OCI-LY3 (cell line): ENCODE measurements at regions not wholly inside any gene's neighbourhood (a gene's known extent, or its start where the extent isn't known, plus 50 kb on each side); places are given as distances from the start of the nearest gene placed in this dataset.

Experiments
- H2AFZ ChIP-seq: fragments of 200-600, 300-600 bp; shearing (Covaris generic); 2 replicates; pipeline ENCODE4 v1.6.0; 2014; ENCODE audit warnings: antibody characterized with exemption, low read depth, low read length
- H3K27ac ChIP-seq: fragments of 200-600, 300-600 bp; sonication (generic); 2 replicates; pipeline ENCODE4 v1.5.1; 2014; ENCODE audit warnings: mild to moderate bottlenecking, low read length, moderate library complexity, mixed read lengths
- H3K27me3 ChIP-seq: fragments of 200-600, 300-600 bp; sonication (generic); 2 replicates; pipeline ENCODE4 v1.6.1; 2014; ENCODE audit warnings: low read depth, low read length, mixed read lengths
- H3K36me3 ChIP-seq: fragments of 200-600, 300-600 bp; sonication (generic); replicated peaks from 2 replicates; pipeline ENCODE3; 2014; ENCODE audit warnings: low read depth, low read length, mixed read lengths
- H3K4me1 ChIP-seq: fragments of 300-600, 200-600 bp; sonication (generic); 2 replicates; pipeline ENCODE4 v1.6.1; 2014; ENCODE audit warnings: low read length, mixed read lengths
- H3K4me2 ChIP-seq: fragments of 200-600, 300-600 bp; sonication (generic); 2 replicates; pipeline ENCODE4 v1.6.1; 2014; ENCODE audit warnings: low read length, mixed read lengths
- H3K4me3 ChIP-seq: fragments of 300-600, 200-600 bp; sonication (generic); 2 replicates; pipeline ENCODE4 v1.5.1; 2014; ENCODE audit warnings: antibody characterized with exemption, mild to moderate bottlenecking, low read length, moderate library complexity
- H3K79me2 ChIP-seq: fragments of 300-600, 200-600 bp; shearing (Covaris generic); 2 replicates; pipeline ENCODE4 v1.6.1; 2014; ENCODE audit warnings: mild to moderate bottlenecking, low read length, mixed read lengths
- H3K9ac ChIP-seq: fragments of 300-600, 200-600 bp; shearing (Covaris generic); 2 replicates; pipeline ENCODE4 v1.6.0; 2014; ENCODE audit warnings: mild to moderate bottlenecking, low read length, moderate library complexity
- H3K9me3 ChIP-seq: fragments of 200-600, 300-600 bp; shearing (Covaris generic); 2 replicates; pipeline ENCODE4 v1.6.1; 2014; ENCODE audit warnings: low read length, mixed read lengths; ENCODE audit not compliant: insufficient read depth
- H4K20me1 ChIP-seq: fragments of 200-600, 300-600 bp; sonication (generic); 2 replicates; pipeline ENCODE4 v1.6.1; 2016; ENCODE audit warnings: low read length, mixed read lengths; ENCODE audit not compliant: insufficient read depth
- CTCF ChIP-seq: fragments of 200-600, 300-600 bp; sonication (generic); IDR thresholded peaks from 2 replicates; pipeline ENCODE4 v1.5.1; 2014; ENCODE audit warnings: antibody characterized with exemption, low read length, low read depth
- EZH2phosphoT487 ChIP-seq: fragments of 200-600 bp; shearing (Covaris generic); IDR thresholded peaks from 2 replicates; pipeline ENCODE4 v1.6.1; 2018; ENCODE audit warnings: antibody characterized with exemption, mixed run types, low read depth

- Histone ChIP-seq H3K9ac (no peak overlapping the region), H3K9me3 (no peaks in the 10 kb centered on the region), H3K79me2 (no peaks in the 10 kb centered on the region), H4K20me1 (0 out of 2 replicates have a peak, but pooled peaks cover 4% of the 10 kb centered on the region), H3K4me1 (no peaks in the 10 kb centered on the region), H2AFZ (no peak overlapping the region), H3K27ac (no peak overlapping the region), H3K4me2 (no peak overlapping the region), H3K27me3 (0 out of 2 replicates have a peak, but pooled peaks cover 14% of the 10 kb centered on the region), H3K36me3 (no peaks in the 10 kb centered on the region), H3K4me3 (no peak overlapping the region)
- no peak for TF ChIP-seq EZH2phosphoT487
Observed at GRCh38 chr20:43293068-43293786, 103.5 kb upstream of the PTPRT start.

- H2AFZ ChIP-seq: no peak overlapping the region
- no peak overlapping the region for H3K4me2 ChIP-seq
- H3K36me3 ChIP-seq: no peaks in the 10 kb centered on the region
- H4K20me1 ChIP-seq: 0 out of 2 replicates have a peak, but pooled peaks cover 4% of the 10 kb centered on the region
- H3K27ac ChIP-seq: no peak overlapping the region
- 0 out of 2 replicates have a peak, but pooled peaks cover 14% of the 10 kb centered on the region for H3K27me3 ChIP-seq
- H3K4me1 ChIP-seq: no peaks in the 10 kb centered on the region
- no peak overlapping the region for H3K4me3 ChIP-seq
- no peak overlapping the region for H3K9ac ChIP-seq
- no peaks in the 10 kb centered on the region for H3K79me2 ChIP-seq
- TF ChIP-seq EZH2phosphoT487 (no peak), CTCF (no peak)
- no peaks in the 10 kb centered on the region for H3K9me3 ChIP-seq
Observed at GRCh38 chr20:43292222-43292621, 102.5 kb upstream of the PTPRT start.

- Histone ChIP-seq H3K4me3 (no peak overlapping the region), H3K9ac (no peak overlapping the region), H3K9me3 (no peaks in the 10 kb centered on the region), H3K36me3 (no peaks in the 10 kb centered on the region), H4K20me1 (0 out of 2 replicates have a peak, but pooled peaks cover under 1% of the 10 kb centered on the region), H3K79me2 (no peaks in the 10 kb centered on the region), H3K27me3 (peaks cover 41% of the 10 kb centered on the region), H3K4me1 (no peaks in the 10 kb centered on the region), H2AFZ (no peak overlapping the region), H3K27ac (no peak overlapping the region), H3K4me2 (no peak overlapping the region)
- TF ChIP-seq CTCF (no peak), EZH2phosphoT487 (no peak)
Observed at GRCh38 chr20:43287637-43288036, 97.9 kb upstream of the PTPRT start.

GRCh38 chr20:43285170-43285569 lies 95.5 kb upstream of the PTPRT start:
- TF ChIP-seq CTCF (no peak), EZH2phosphoT487 (no peak)
- Histone ChIP-seq H3K4me2 (no peak overlapping the region), H3K36me3 (no peaks in the 10 kb centered on the region), H3K4me1 (no peaks in the 10 kb centered on the region), H4K20me1 (no peaks in the 10 kb centered on the region), H3K4me3 (no peak overlapping the region), H3K9ac (no peak overlapping the region), H3K27me3 (peaks cover 28% of the 10 kb centered on the region), H2AFZ (no peak overlapping the region), H3K9me3 (no peaks in the 10 kb centered on the region), H3K79me2 (no peaks in the 10 kb centered on the region), H3K27ac (no peak overlapping the region)
